H9 (cell line): ENCODE measurements at regions not wholly inside any gene's neighbourhood (a gene's known extent, or its start where the extent isn't known, plus 50 kb on each side); places are given as distances from the start of the nearest gene placed in this dataset.

Experiments
- DNase-seq: peaks from one replicate; pipeline ENCODE4 v3.0.0-alpha.2; 2017
- H2AFZ ChIP-seq: one replicate; pipeline ENCODE4 v1.6.1; 2013; ENCODE audit warnings: mild to moderate bottlenecking, low read length, control low read depth, moderate library complexity
- H2AK5ac ChIP-seq: 2 replicates; pipeline ENCODE4 v1.6.1; 2013; ENCODE audit warnings: low read length, control low read depth, mixed read lengths; ENCODE audit not compliant: insufficient read length
- H2BK120ac ChIP-seq: one replicate; pipeline ENCODE4 v1.6.1; 2013; ENCODE audit warnings: low read depth, mild to moderate bottlenecking, low read length, control low read depth, inconsistent platforms; ENCODE audit not compliant: poor library complexity, severe bottlenecking
- H2BK12ac ChIP-seq: 2 replicates; pipeline ENCODE4 v1.6.1; 2013; ENCODE audit warnings: low read length, control low read depth, mixed read lengths, low read depth; ENCODE audit not compliant: insufficient read length
- H2BK15ac ChIP-seq: 2 replicates; pipeline ENCODE4 v1.6.1; 2013; ENCODE audit warnings: low read depth, low read length, control low read depth
- H2BK20ac ChIP-seq: one replicate; pipeline ENCODE4 v1.6.1; 2013; ENCODE audit warnings: low read depth, mild to moderate bottlenecking, low read length, control low read depth, inconsistent platforms; ENCODE audit not compliant: poor library complexity, severe bottlenecking
- H2BK5ac ChIP-seq: 2 replicates; pipeline ENCODE4 v1.6.1; 2013; ENCODE audit warnings: low read length, control low read depth, mixed read lengths; ENCODE audit not compliant: insufficient read length
- H3K14ac ChIP-seq: 2 replicates; pipeline ENCODE4 v1.6.1; 2013; ENCODE audit warnings: low read length, control low read depth; ENCODE audit not compliant: insufficient read depth
- H3K18ac ChIP-seq: 2 replicates; pipeline ENCODE4 v1.6.1; 2013; ENCODE audit warnings: low read depth, mild to moderate bottlenecking, mixed read lengths, low read length, control low read depth; ENCODE audit not compliant: insufficient read length
- H3K23ac ChIP-seq: 2 replicates; pipeline ENCODE4 v1.6.1; 2013; ENCODE audit warnings: low read length, control low read depth, mixed read lengths, low read depth; ENCODE audit not compliant: insufficient read length
- H3K23me2 ChIP-seq: 2 replicates; pipeline ENCODE4 v1.6.1; 2013; ENCODE audit warnings: low read depth, mild to moderate bottlenecking, mixed read lengths, low read length, control low read depth; ENCODE audit not compliant: insufficient read length, poor library complexity, severe bottlenecking
- H3K27ac ChIP-seq: 2 replicates; pipeline ENCODE4 v1.5.1; 2013; ENCODE audit warnings: low read length, control low read depth, mixed read lengths, low read depth; ENCODE audit not compliant: insufficient read length
- H3K27me3 ChIP-seq: 2 replicates; pipeline ENCODE4 v1.6.1; 2013; ENCODE audit warnings: low read length, control low read depth, inconsistent platforms; ENCODE audit not compliant: insufficient read depth
- H3K4ac ChIP-seq: 2 replicates; pipeline ENCODE4 v1.6.1; 2013; ENCODE audit warnings: low read depth, mild to moderate bottlenecking, control low read depth, inconsistent platforms, low read length, moderate library complexity
- H3K4me1 ChIP-seq: 2 replicates; pipeline ENCODE4 v1.6.1; 2013; ENCODE audit warnings: low read length, control low read depth, inconsistent platforms; ENCODE audit not compliant: insufficient read depth
- H3K4me2 ChIP-seq: 2 replicates; pipeline ENCODE4 v1.6.1; 2013; ENCODE audit warnings: low read length, control low read depth, mixed read lengths; ENCODE audit not compliant: insufficient read length, insufficient read depth
- H3K56ac ChIP-seq: 2 replicates; pipeline ENCODE4 v1.6.1; 2013; ENCODE audit warnings: low read depth, mild to moderate bottlenecking, mixed read lengths, low read length, control low read depth; ENCODE audit not compliant: insufficient read length
- H3K79me1 ChIP-seq: 2 replicates; pipeline ENCODE4 v1.6.1; 2013; ENCODE audit warnings: low read depth, mild to moderate bottlenecking, moderate library complexity, low read length, control low read depth, inconsistent platforms; ENCODE audit not compliant: insufficient read depth, poor library complexity, severe bottlenecking
- H3K79me2 ChIP-seq: 2 replicates; pipeline ENCODE4 v1.6.1; 2013; ENCODE audit warnings: low read length, control low read depth, inconsistent platforms; ENCODE audit not compliant: insufficient read depth
- H3K9ac ChIP-seq: 2 replicates; pipeline ENCODE4 v1.6.1; 2013; ENCODE audit warnings: low read length, control low read depth, mixed read lengths; ENCODE audit not compliant: insufficient read length; ENCODE audit errors: extremely low read depth
- H3K9me3 ChIP-seq: one replicate; pipeline ENCODE4 v1.6.1; 2013; ENCODE audit warnings: low read depth, low read length, inconsistent platforms; ENCODE audit not compliant: control insufficient read depth
- H3T11ph ChIP-seq: one replicate; pipeline ENCODE4 v1.6.1; 2013; ENCODE audit warnings: mild to moderate bottlenecking, low read length, control low read depth, inconsistent platforms
- H4K20me1 ChIP-seq: one replicate; pipeline ENCODE4 v1.6.1; 2013; ENCODE audit not compliant: control insufficient read depth, insufficient read length, insufficient read depth
- H4K5ac ChIP-seq: 2 replicates; pipeline ENCODE4 v1.6.1; 2013; ENCODE audit warnings: low read depth, mild to moderate bottlenecking, mixed read lengths, low read length, control low read depth; ENCODE audit not compliant: insufficient read length
- H4K8ac ChIP-seq: replicated peaks from 2 replicates; pipeline ENCODE4 v1.6.1; 2013; ENCODE audit warnings: low read length, control low read depth, mixed read lengths, low read depth; ENCODE audit not compliant: insufficient read length
- H4K91ac ChIP-seq: 2 replicates; pipeline ENCODE4 v1.6.1; 2013; ENCODE audit warnings: low read depth, mild to moderate bottlenecking, moderate library complexity, mixed read lengths, low read length, control low read depth; ENCODE audit not compliant: insufficient read length
- H3K27ac Mint-ChIP-seq, 3 experiments: 2 replicates in 2 of 3; 3 replicates in 1 of 3; pipeline ENCODE4 v1.8.0; 2020 to 2021; ENCODE audit warnings: mixed read lengths in 3 of 3, mild to moderate bottlenecking in 1 of 3, moderate library complexity in 1 of 3
- H3K27me3 Mint-ChIP-seq: 2 replicates; pipeline ENCODE4 v1.8.0; 2021; ENCODE audit warnings: low read depth, mild to moderate bottlenecking, moderate library complexity, mixed read lengths
- H3K36me3 Mint-ChIP-seq, 3 experiments: 2 replicates in 2 of 3; 3 replicates in 1 of 3; pipeline ENCODE4 v1.8.0; 2020 to 2021; ENCODE audit warnings: low read depth in 3 of 3, mixed read lengths in 3 of 3; ENCODE audit not compliant: insufficient read depth in 1 of 3
- H3K4me1 Mint-ChIP-seq, 2 experiments: 2 replicates each; pipeline ENCODE4 v1.8.0; 2020; ENCODE audit warnings: mixed read lengths in 2 of 2
- H3K4me3 Mint-ChIP-seq, 2 experiments: 2 replicates in 1 of 2; 3 replicates in 1 of 2; pipeline ENCODE4 v1.8.0; 2020 to 2021; ENCODE audit warnings: mild to moderate bottlenecking in 2 of 2, mixed read lengths in 2 of 2, moderate library complexity in 1 of 2
- H3K9me3 Mint-ChIP-seq, 2 experiments: 2 replicates in 1 of 2; 3 replicates in 1 of 2; pipeline ENCODE4 v1.8.0; 2020; ENCODE audit warnings: mild to moderate bottlenecking in 2 of 2, mixed read lengths in 2 of 2, moderate library complexity in 1 of 2
- WGBS: extraction: QIAGEN DNeasy Blood & Tissue Kit; methylation state at CpG from one replicate; pipeline ENCODE4 v1.1.7; 2013; ENCODE audit warnings: missing lambda C conversion rate, low lambda C conversion rate, mixed read lengths; ENCODE audit not compliant: insufficient read length; ENCODE audit errors: extremely low coverage; 5-methylcytosine and 5-hydroxymethylcytosine counted together
- TF ChIP-seq, protein P1 (sequence below): fragments of 200-600 bp; sonication (generic); conservative IDR thresholded peaks from 3 replicates; pipeline ENCODE4 v1.8.0; 2021; ENCODE audit warnings: antibody characterized with exemption, mild to moderate bottlenecking

DNA sequence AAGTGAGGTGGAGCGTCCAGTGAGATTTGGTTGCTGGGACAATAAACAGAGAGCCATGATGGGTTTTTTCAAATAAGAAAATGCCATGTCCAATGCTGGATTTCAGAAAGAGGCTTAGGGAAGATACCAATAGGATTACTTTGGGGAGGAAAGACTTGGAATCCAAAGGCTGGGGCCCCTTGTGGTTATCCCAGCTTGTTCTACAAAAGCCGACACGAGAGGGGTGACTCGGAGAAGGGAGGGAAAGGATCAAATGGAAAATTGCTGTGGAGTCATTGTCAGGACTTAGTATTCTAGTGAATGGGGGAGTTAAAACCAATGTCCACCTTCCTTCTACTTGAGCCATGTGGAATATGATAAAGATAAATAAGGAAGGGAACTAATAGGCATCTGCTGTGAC lies 305.5 kb downstream of the SOX9 start:
- no peak overlapping the region for H3K4ac ChIP-seq
- no peaks in the 10 kb centered on the region for H3K23me2 ChIP-seq
- no peaks in the 10 kb centered on the region for H3K79me1 ChIP-seq
- H3K36me3 Mint-ChIP-seq, result no peaks in the 10 kb centered on the region
- no peak overlapping the region for H2AK5ac ChIP-seq
- H2BK120ac ChIP-seq, result no peak overlapping the region
- DNase-seq, result no peak
- peaks cover 12 to 26% of the 10 kb centered on the region in 2 experiments for H3K4me1 Mint-ChIP-seq
- no peak overlapping the region for H2BK20ac ChIP-seq
- H3K79me2 ChIP-seq, result no peaks in the 10 kb centered on the region
- H3K14ac ChIP-seq, result no peak overlapping the region
- H3K9ac ChIP-seq, result no peak overlapping the region
- no peak overlapping the region for H3K23ac ChIP-seq
- no CpG with 5 or more reads among the region's 4 CpGs for WGBS
- no peak overlapping the region for H2BK12ac ChIP-seq
- no peak overlapping the region; a peak in 1 of 7 replicates for H3K27ac Mint-ChIP-seq
- H3K4me1 ChIP-seq, result no peaks in the 10 kb centered on the region
- H4K20me1 ChIP-seq, result no peaks in the 10 kb centered on the region
- no peak overlapping the region for H4K8ac ChIP-seq
- no peak overlapping the region for H2BK5ac ChIP-seq
- no peak overlapping the region for H3K56ac ChIP-seq
- no peak overlapping the region for H3K4me3 Mint-ChIP-seq
- no peak overlapping the region for H3K27ac ChIP-seq
- H3T11ph ChIP-seq, result no peak overlapping the region
- H3K27me3 Mint-ChIP-seq, result no peaks in the 10 kb centered on the region
- no peak overlapping the region for H3K4me2 ChIP-seq
- H3K18ac ChIP-seq, result no peak overlapping the region
- H4K91ac ChIP-seq, result no peak overlapping the region
- H2AFZ ChIP-seq, result no peak overlapping the region
- no peak overlapping the region for H2BK15ac ChIP-seq
- H3K9me3 Mint-ChIP-seq, result no peaks in the 10 kb centered on the region; a peak in 2 of 5 replicates
- no peak overlapping the region for H4K5ac ChIP-seq
- no peaks in the 10 kb centered on the region for H3K9me3 ChIP-seq
- TF ChIP-seq, protein P1, sequence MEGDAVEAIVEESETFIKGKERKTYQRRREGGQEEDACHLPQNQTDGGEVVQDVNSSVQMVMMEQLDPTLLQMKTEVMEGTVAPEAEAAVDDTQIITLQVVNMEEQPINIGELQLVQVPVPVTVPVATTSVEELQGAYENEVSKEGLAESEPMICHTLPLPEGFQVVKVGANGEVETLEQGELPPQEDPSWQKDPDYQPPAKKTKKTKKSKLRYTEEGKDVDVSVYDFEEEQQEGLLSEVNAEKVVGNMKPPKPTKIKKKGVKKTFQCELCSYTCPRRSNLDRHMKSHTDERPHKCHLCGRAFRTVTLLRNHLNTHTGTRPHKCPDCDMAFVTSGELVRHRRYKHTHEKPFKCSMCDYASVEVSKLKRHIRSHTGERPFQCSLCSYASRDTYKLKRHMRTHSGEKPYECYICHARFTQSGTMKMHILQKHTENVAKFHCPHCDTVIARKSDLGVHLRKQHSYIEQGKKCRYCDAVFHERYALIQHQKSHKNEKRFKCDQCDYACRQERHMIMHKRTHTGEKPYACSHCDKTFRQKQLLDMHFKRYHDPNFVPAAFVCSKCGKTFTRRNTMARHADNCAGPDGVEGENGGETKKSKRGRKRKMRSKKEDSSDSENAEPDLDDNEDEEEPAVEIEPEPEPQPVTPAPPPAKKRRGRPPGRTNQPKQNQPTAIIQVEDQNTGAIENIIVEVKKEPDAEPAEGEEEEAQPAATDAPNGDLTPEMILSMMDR, result no peak
- no peaks in the 10 kb centered on the region for H3K27me3 ChIP-seq
